CD8-positive, alpha-beta memory T cell (primary cell): ENCODE measurements at regions not wholly inside any gene's neighbourhood (a gene's known extent, or its start where the extent isn't known, plus 50 kb on each side); places are given as distances from the start of the nearest gene placed in this dataset.

ENCODE experiments used
- CTCF ChIA-PET: fragments of 350-600 bp; sonication (Branson Sonifier 250); formaldehyde crosslinking; loops from one replicate; lab custom pipeline; 2021; ENCODE audit warnings: antibody characterized with exemption; lab: Charles Lee
- POLR2A ChIA-PET: fragments of 350-600 bp; sonication (Branson Sonifier 250); formaldehyde crosslinking; loops from one replicate; lab custom pipeline; 2021; ENCODE audit warnings: antibody characterized with exemption; lab: Charles Lee
- DNase-seq, 5 donors: peaks; one replicate each; pipeline versions ENCODE4 v3.0.0 to v3.0.0-alpha.2; 2020 to 2022; ENCODE audit warnings: mixed read lengths in 1 of 5
- H3K27ac ChIP-seq: one replicate; pipeline ENCODE4 v1.7.0; 2013; ENCODE audit warnings: low read depth, mild to moderate bottlenecking, low read length, moderate library complexity
- H3K27me3 ChIP-seq: 2 replicates; pipeline ENCODE4 v1.7.0; 2013; ENCODE audit warnings: low read length, mild to moderate bottlenecking; ENCODE audit not compliant: insufficient read depth, poor library complexity, severe bottlenecking
- H3K36me3 ChIP-seq: 2 replicates; pipeline ENCODE4 v1.7.0; 2013; ENCODE audit warnings: mild to moderate bottlenecking, low read length, moderate library complexity; ENCODE audit not compliant: insufficient read depth
- H3K4me1 ChIP-seq: 2 replicates; pipeline ENCODE4 v1.7.0; 2013; ENCODE audit warnings: mild to moderate bottlenecking, low read length, moderate library complexity; ENCODE audit not compliant: insufficient read depth
- H3K4me3 ChIP-seq: 2 replicates; pipeline ENCODE4 v1.7.0; 2013; ENCODE audit warnings: mild to moderate bottlenecking, low read length
- H3K9me3 ChIP-seq: 2 replicates; pipeline ENCODE4 v1.7.0; 2013; ENCODE audit warnings: mild to moderate bottlenecking, low read length
- H3K27ac Mint-ChIP-seq, 8 donors: one replicate each; pipeline ENCODE4 v1.8.0; 2020 to 2021; ENCODE audit warnings: mixed read lengths in 8 of 8, mild to moderate bottlenecking in 6 of 8, inconsistent platforms in 3 of 8, moderate library complexity in 3 of 8
- H3K27me3 Mint-ChIP-seq, 2 donors: one replicate each; pipeline ENCODE4 v1.8.0; 2020 to 2021; ENCODE audit warnings: mixed read lengths in 2 of 2, mild to moderate bottlenecking in 1 of 2, moderate library complexity in 1 of 2
- H3K36me3 Mint-ChIP-seq, 3 donors: one replicate each; pipeline ENCODE4 v1.8.0; 2020 to 2021; ENCODE audit warnings: mixed read lengths in 3 of 3, inconsistent platforms in 1 of 3, mild to moderate bottlenecking in 1 of 3
- H3K4me1 Mint-ChIP-seq, 3 donors: one replicate each; pipeline ENCODE4 v1.8.0; 2020 to 2021; ENCODE audit warnings: mixed read lengths in 3 of 3, inconsistent platforms in 1 of 3, mild to moderate bottlenecking in 1 of 3
- H3K4me3 Mint-ChIP-seq, 7 donors: one replicate each; pipeline ENCODE4 v1.8.0; 2020 to 2021; ENCODE audit warnings: mixed read lengths in 7 of 7, mild to moderate bottlenecking in 6 of 7, moderate library complexity in 4 of 7, inconsistent platforms in 2 of 7
- H3K9me3 Mint-ChIP-seq, 5 donors: one replicate each; pipeline ENCODE4 v1.8.0; 2020 to 2022; ENCODE audit warnings: mixed read lengths in 5 of 5, mild to moderate bottlenecking in 3 of 5, moderate library complexity in 2 of 5, inconsistent platforms in 1 of 5

DNA sequence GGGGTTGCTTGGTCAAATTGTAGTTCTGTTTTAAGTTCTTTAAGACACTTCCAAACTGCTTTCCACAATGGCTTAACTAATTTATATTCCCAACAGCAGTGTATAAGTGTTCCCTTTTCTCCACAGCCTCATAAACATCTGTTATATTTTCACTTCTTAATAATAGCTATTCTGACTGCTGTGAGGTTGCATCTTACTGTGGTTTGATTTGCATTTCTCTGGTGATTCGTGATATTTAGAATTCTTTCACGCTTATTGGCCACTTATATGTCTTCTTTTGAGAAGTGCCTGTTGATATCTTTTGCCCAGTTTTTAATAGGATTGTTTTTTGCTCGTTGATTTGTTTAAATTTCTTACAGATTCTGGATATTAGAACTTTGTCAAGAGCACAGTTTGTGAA, 278.6 kb upstream of the ITM2A start:
- CTCF ChIA-PET = no interaction called here
- Histone ChIP-seq H3K4me1 (no peaks in the 10 kb centered on the region), H3K27ac (no peak overlapping the region), H3K27me3 (no peaks in the 10 kb centered on the region), H3K4me3 (no peak overlapping the region), H3K9me3 (no peaks in the 10 kb centered on the region), H3K36me3 (no peaks in the 10 kb centered on the region)
- H3K27ac Mint-ChIP-seq = no peak overlapping the region
- no peaks in the 10 kb centered on the region for H3K9me3 Mint-ChIP-seq
- H3K4me1 Mint-ChIP-seq = no peaks in the 10 kb centered on the region
- no peaks in the 10 kb centered on the region for H3K36me3 Mint-ChIP-seq
- POLR2A ChIA-PET = no interaction called here
- peaks cover 0 to 3% of the 10 kb centered on the region in 2 donors for H3K27me3 Mint-ChIP-seq
- H3K4me3 Mint-ChIP-seq = no peak overlapping the region
- DNase-seq = no peak

DNA sequence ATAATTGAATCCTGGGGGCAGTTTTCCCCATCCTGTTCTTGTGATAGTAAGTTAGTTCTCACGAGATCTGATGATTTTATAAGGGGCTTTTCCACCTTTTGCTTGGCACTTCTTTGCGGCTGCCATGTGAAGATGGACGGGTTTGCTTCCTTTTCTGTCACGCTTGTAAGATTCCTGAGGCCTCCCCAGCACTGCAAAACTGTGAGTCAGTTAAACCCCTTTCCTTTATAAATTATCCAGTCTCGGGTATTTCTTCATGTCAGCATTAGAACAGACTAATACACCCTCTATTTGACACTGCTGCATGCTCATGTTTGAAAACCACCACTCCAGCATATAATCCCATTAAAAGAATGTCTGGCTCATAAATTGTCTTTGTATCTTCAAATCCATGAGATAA, 264.4 kb upstream of the ITM2A start:
- Histone ChIP-seq H3K27ac (no peak overlapping the region), H3K27me3 (no peaks in the 10 kb centered on the region), H3K4me1 (no peaks in the 10 kb centered on the region), H3K4me3 (no peak overlapping the region), H3K9me3 (no peaks in the 10 kb centered on the region), H3K36me3 (no peaks in the 10 kb centered on the region)
- ChIA-PET CTCF (no interaction called here), POLR2A (no interaction called here)
- H3K4me1 Mint-ChIP-seq = peaks cover 0 to 4% (median 0%) of the 10 kb centered on the region in 3 donors
- no peak overlapping the region for H3K4me3 Mint-ChIP-seq
- no peaks in the 10 kb centered on the region for H3K36me3 Mint-ChIP-seq
- H3K27me3 Mint-ChIP-seq = no peaks in the 10 kb centered on the region
- H3K9me3 Mint-ChIP-seq = no peaks in the 10 kb centered on the region
- H3K27ac Mint-ChIP-seq = no peak overlapping the region
- no peak for DNase-seq

DNA sequence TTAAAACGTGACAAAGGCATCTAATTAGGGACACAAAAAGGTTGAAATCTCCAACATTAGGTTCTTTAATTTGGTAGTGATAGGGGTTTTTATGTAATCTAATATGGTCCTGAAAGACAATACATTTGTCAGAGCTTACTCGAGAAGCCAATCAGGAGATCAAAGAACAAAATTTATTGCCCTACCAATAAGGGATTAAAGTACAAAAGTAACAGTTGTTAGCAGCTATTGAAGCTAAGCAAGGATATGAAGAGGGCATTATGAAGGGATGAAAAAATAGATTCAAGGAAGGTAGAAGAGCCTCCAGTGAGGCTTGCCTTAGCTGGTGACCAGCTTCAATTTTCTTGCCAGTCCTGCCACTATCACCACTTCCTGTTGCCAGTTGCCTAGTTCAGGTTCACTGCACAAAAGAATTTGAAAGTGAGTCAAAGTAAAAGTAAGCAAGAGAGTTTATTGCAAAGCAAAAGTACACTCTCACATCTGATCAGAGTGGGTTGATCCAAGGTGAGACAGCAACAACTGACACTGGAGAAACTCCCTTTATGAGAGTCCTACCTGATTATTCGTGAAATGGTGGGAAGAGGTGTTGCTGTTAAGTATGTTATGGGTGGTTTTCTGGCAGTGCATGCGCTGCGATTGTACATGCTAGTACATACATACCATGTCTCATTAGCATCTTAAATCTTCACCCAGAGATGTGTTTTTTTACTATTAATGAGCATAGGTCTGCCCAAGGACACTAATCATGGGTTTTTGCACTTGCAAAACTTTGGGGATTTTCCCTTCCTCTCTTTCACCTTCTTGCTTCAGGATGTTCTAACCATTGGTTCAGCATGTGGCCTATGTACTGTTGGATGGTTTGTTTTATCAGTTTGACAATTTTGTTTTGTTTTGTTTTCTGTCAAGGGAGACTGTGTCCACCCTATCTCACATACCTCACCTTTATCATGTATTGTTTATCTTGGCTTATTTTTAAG, 263.2 kb upstream of the ITM2A start:
- Mint-ChIP-seq H3K9me3 (no peaks in the 10 kb centered on the region), H3K36me3 (no peaks in the 10 kb centered on the region), H3K4me3 (no peak overlapping the region), H3K4me1 (peaks cover 0 to 4% (median 0%) of the 10 kb centered on the region in 3 donors), H3K27ac (no peak overlapping the region), H3K27me3 (peaks cover 0 to 2% of the 10 kb centered on the region in 2 donors)
- no peak for DNase-seq
- H3K4me3 ChIP-seq = no peak overlapping the region
- no peaks in the 10 kb centered on the region for H3K4me1 ChIP-seq
- no peaks in the 10 kb centered on the region for H3K27me3 ChIP-seq
- H3K36me3 ChIP-seq = no peaks in the 10 kb centered on the region
- no peak overlapping the region for H3K27ac ChIP-seq
- H3K9me3 ChIP-seq = no peaks in the 10 kb centered on the region
- ChIA-PET POLR2A (no interaction called here), CTCF (no interaction called here)

DNA sequence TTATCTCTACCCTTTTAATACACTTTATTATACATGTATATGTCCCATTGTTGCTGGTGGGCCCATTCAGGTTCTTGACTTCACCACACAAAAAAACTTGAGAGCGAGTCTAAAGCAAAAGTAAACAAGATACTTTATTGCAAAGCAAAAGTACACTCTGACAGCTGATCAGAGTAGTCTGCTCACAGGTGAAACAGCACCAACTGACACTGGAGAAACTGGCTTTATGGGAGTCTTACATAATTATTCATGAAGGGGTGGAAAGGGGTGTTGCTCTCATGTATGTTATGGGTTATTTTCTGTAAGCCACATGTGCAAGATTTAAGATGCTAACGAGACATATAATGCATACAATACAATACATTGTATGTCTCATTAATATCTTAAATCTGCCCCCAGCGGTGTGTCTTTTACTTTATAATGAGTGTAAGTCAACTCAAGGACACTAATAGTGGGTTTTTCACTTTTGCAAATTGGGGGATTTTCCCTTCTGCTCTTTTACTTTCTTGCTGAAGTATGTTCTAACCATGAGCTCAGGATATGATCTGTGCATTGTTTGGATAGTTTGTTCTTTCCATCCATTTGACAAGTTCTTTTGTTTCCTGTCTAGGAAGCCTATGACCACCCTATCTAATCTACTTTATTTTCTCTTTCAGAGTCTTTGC, 256.1 kb upstream of the ITM2A start:
- H3K9me3 ChIP-seq = no peaks in the 10 kb centered on the region
- H3K36me3 ChIP-seq = no peaks in the 10 kb centered on the region
- Mint-ChIP-seq H3K4me1 (no peaks in the 10 kb centered on the region), H3K36me3 (no peaks in the 10 kb centered on the region), H3K4me3 (no peak overlapping the region), H3K27ac (no peak overlapping the region), H3K27me3 (peaks cover 3 to 7% of the 10 kb centered on the region in 2 donors), H3K9me3 (no peaks in the 10 kb centered on the region)
- H3K27ac ChIP-seq = no peak overlapping the region
- ChIA-PET POLR2A (no interaction called here), CTCF (no interaction called here)
- no peaks in the 10 kb centered on the region for H3K27me3 ChIP-seq
- H3K4me1 ChIP-seq = no peaks in the 10 kb centered on the region
- no peak for DNase-seq
- H3K4me3 ChIP-seq = no peak overlapping the region

DNA sequence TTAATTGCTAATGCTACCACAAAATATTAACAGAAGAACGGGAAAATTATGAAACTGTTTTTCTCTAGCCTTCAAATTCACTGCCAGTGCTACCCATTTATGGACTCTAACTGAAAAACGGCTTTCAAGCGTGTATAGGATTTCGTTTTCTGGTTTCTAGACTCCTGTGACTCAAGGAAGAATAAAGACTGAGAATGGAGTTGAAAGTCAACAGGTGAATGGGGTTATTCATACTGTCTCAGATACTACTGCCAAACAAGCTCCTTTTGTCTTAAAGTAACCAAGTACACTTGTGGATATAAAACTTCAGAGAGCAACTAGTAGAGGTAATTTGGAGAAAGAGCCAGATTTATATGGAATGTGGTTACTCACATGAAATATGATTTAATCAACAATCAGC, 251.1 kb upstream of the ITM2A start:
- Mint-ChIP-seq H3K4me1 (no peaks in the 10 kb centered on the region), H3K4me3 (no peak overlapping the region), H3K27ac (no peak overlapping the region), H3K27me3 (peaks cover 3 to 5% of the 10 kb centered on the region in 2 donors), H3K36me3 (no peaks in the 10 kb centered on the region), H3K9me3 (no peaks in the 10 kb centered on the region)
- ChIA-PET POLR2A (no interaction called here), CTCF (no interaction called here)
- no peak for DNase-seq
- Histone ChIP-seq H3K4me1 (no peaks in the 10 kb centered on the region), H3K4me3 (no peak overlapping the region), H3K27ac (no peak overlapping the region), H3K36me3 (no peaks in the 10 kb centered on the region), H3K27me3 (no peaks in the 10 kb centered on the region), H3K9me3 (no peaks in the 10 kb centered on the region)

DNA sequence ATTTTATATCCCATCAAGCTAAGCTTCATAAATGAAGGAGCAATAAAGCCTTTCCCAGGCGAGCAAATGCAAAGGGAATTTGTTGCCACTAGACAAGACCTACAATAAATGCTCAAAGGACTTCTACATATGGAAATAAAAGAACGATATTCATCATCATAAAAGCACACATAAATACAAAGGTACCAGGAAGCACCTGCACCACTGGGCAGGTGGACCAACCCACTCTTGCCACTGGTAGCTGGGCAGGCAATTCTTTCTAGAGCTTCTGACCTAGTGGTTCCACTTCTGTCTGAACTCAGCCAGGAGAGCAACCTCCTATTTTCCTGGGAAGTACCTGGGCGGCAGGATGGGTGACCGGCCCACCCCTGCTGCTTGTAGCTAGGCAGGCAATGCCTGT, 237.2 kb upstream of the ITM2A start:
- CTCF ChIA-PET = no interaction called here
- no peaks in the 10 kb centered on the region for H3K27me3 ChIP-seq
- H3K27me3 Mint-ChIP-seq = peaks cover 8 to 11% of the 10 kb centered on the region in 2 donors
- no peak overlapping the region for H3K4me3 ChIP-seq
- POLR2A ChIA-PET = no interaction called here
- H3K27ac ChIP-seq = no peak overlapping the region
- DNase-seq = no peak
- H3K27ac Mint-ChIP-seq = no peak overlapping the region
- no peaks in the 10 kb centered on the region for H3K4me1 ChIP-seq
- H3K9me3 ChIP-seq = no peaks in the 10 kb centered on the region
- no peaks in the 10 kb centered on the region for H3K36me3 Mint-ChIP-seq
- H3K4me3 Mint-ChIP-seq = no peak overlapping the region
- H3K36me3 ChIP-seq = no peaks in the 10 kb centered on the region
- H3K9me3 Mint-ChIP-seq = peaks cover 0 to 2% (median 0%) of the 10 kb centered on the region in 5 donors
- H3K4me1 Mint-ChIP-seq = no peaks in the 10 kb centered on the region

DNA sequence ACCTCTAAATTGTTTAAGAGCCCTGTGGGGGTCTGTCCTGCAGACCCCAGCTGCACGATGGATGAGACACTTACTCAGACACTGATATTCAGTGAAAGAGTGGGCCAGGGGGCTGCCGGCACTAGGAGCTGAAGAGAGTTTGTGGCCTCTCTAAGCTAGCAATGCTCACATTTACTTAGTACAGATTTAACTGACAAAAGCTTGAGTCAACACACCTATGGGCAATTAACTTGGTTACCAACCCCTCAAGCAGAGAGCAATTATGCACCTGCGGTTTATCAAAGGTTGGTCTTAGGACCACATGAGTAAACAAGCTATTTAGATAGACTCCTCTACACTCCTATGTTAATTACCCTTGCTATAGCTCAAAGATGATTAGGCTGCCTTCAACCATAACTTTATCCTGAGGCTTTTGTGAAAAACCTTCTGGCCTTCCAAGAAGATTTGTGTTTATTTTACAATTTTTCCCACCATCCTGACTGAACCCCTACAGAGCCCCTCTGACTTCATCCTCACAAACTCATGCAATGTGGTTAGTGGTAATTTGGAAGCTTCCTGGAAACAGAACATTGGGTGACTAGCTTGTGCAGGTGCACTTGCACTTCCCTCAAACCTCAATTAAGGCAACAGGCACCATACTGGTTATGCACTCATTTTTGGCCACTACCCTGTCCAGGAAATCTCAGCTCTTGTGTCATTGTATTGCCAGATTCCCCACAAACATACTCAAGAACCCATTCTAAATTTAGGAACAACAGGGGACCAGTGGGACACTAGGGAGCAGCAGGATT, 234.4 kb upstream of the ITM2A start:
- Histone ChIP-seq H3K4me3 (no peak overlapping the region), H3K36me3 (no peaks in the 10 kb centered on the region), H3K27ac (no peak overlapping the region), H3K27me3 (no peaks in the 10 kb centered on the region), H3K9me3 (no peaks in the 10 kb centered on the region), H3K4me1 (no peaks in the 10 kb centered on the region)
- ChIA-PET CTCF (no interaction called here), POLR2A (no interaction called here)
- no peak for DNase-seq
- H3K27me3 Mint-ChIP-seq = peaks cover 9 to 13% of the 10 kb centered on the region in 2 donors
- no peaks in the 10 kb centered on the region for H3K4me1 Mint-ChIP-seq
- H3K4me3 Mint-ChIP-seq = no peak overlapping the region
- no peak overlapping the region for H3K27ac Mint-ChIP-seq
- H3K36me3 Mint-ChIP-seq = no peaks in the 10 kb centered on the region
- peaks cover 0 to 2% (median 0%) of the 10 kb centered on the region in 5 donors for H3K9me3 Mint-ChIP-seq

DNA sequence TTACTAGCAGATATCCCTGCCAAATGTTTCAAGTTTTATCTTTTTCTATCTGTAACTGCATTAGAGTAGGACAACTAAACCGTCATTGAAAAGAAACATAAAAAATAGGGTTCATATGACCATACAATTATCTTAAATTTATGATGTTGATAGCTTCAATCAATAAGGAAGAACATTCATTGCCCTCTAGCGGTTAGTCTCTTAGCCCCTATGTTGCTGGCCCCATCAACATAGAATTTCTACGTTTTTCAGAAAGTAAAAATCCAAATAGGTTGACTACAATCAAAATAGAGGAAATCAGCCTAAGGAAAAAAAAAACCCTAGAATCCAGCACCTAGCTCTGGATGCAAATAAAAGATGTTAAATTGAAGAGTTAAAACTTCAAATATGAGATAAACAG, 225.1 kb upstream of the ITM2A start:
- Mint-ChIP-seq H3K36me3 (no peaks in the 10 kb centered on the region), H3K27me3 (peaks cover 14% of the 10 kb centered on the region in 2 donors), H3K4me1 (no peaks in the 10 kb centered on the region), H3K4me3 (no peak overlapping the region), H3K27ac (no peak overlapping the region), H3K9me3 (no peaks in the 10 kb centered on the region)
- no peaks in the 10 kb centered on the region for H3K27me3 ChIP-seq
- H3K27ac ChIP-seq = no peak overlapping the region
- ChIA-PET CTCF (no interaction called here), POLR2A (no interaction called here)
- H3K36me3 ChIP-seq = no peaks in the 10 kb centered on the region
- DNase-seq = no peak
- H3K4me3 ChIP-seq = no peak overlapping the region
- H3K9me3 ChIP-seq = no peaks in the 10 kb centered on the region
- H3K4me1 ChIP-seq = no peaks in the 10 kb centered on the region
